SK-N-SH (cell line): ENCODE measurements at regions not wholly inside any gene's neighbourhood (a gene's known extent, or its start where the extent isn't known, plus 50 kb on each side); places are given as distances from the start of the nearest gene placed in this dataset.

Experiments used
- CTCF ChIA-PET: fragments of 300-600, 350-600 bp; formaldehyde crosslinking; extraction: SDS; loops from one replicate; lab custom pipeline; 2021; lab: Yijun Ruan, JAX
- POLR2A ChIA-PET: fragments of 350-600 bp; sonication (Branson Sonifier 250); formaldehyde crosslinking; extraction: SDS; loops from one replicate; lab custom pipeline; 2020; ENCODE audit warnings: antibody characterized with exemption, inconsistent platforms; lab: Yijun Ruan, JAX
- DNase-seq: peaks from one replicate; pipeline ENCODE4 v3.0.0; 2012
- H2AFZ ChIP-seq: fragments of 200-600 bp; sonication (generic); 2 replicates; pipeline ENCODE4 v1.8.1; 2016; ENCODE audit warnings: antibody characterized with exemption, mild to moderate bottlenecking, low read depth
- H3F3A ChIP-seq: fragments of 200-600 bp; sonication (generic); replicated peaks from 2 replicates; pipeline ENCODE3; 2016; ENCODE audit warnings: antibody characterized with exemption, mild to moderate bottlenecking; ENCODE audit not compliant: insufficient read depth
- H3K27ac ChIP-seq, 2 experiments: fragments of 200-500 bp in 1 of 2; fragments of 200-600 bp in 1 of 2; sonication (Bioruptor generic) in 1 of 2; sonication (generic), shearing (Covaris generic) in 1 of 2; 2 replicates each; pipeline versions ENCODE4 v1.5.1 to v1.6.1; 2014 to 2016; ENCODE audit warnings: low read depth in 2 of 2, inconsistent platforms in 1 of 2, low read length in 1 of 2, mild to moderate bottlenecking in 1 of 2, mixed read lengths in 1 of 2
- H3K27me3 ChIP-seq: fragments of 200-600 bp; sonication (generic), shearing (Covaris generic); 2 replicates; pipeline ENCODE4 v1.6.1; 2016; ENCODE audit warnings: mixed run types; ENCODE audit not compliant: insufficient read depth
- H3K36me3 ChIP-seq, 2 experiments: fragments of 200-500 bp in 1 of 2; fragments of 200-600 bp in 1 of 2; sonication (Bioruptor generic) in 1 of 2; sonication (generic) in 1 of 2; replicated peaks in 1 of 2; 2 replicates each; pipeline versions ENCODE3 to v1.5.1; 2014 to 2016; ENCODE audit warnings: low read length in 1 of 2, mild to moderate bottlenecking in 1 of 2; ENCODE audit not compliant: insufficient read depth in 2 of 2, control insufficient read depth in 1 of 2
- H3K4me1 ChIP-seq, 2 experiments: fragments of 200-500 bp in 1 of 2; fragments of 200-600 bp in 1 of 2; sonication (Bioruptor generic) in 1 of 2; sonication (generic), shearing (Covaris generic) in 1 of 2; 2 replicates each; pipeline versions ENCODE4 v1.5.1 to v1.6.1; 2014 to 2016; ENCODE audit warnings: low read depth in 1 of 2, low read length in 1 of 2, mixed run types in 1 of 2; ENCODE audit not compliant: insufficient read depth in 2 of 2, control insufficient read depth in 1 of 2
- H3K4me2 ChIP-seq: fragments of 200-600 bp; sonication (generic), shearing (Covaris generic); 2 replicates; pipeline ENCODE4 v1.6.1; 2017; ENCODE audit warnings: mixed run types
- H3K4me3 ChIP-seq, 2 experiments: fragments of 200-500 bp in 1 of 2; fragments of 200-600 bp in 1 of 2; sonication (Bioruptor generic) in 1 of 2; sonication (generic), shearing (Covaris generic) in 1 of 2; 2 replicates each; pipeline versions ENCODE4 v1.5.1 to v1.8.1; 2014 to 2016; ENCODE audit warnings: low read depth in 2 of 2, inconsistent platforms in 1 of 2, low read length in 1 of 2, mild to moderate bottlenecking in 1 of 2, mixed read lengths in 1 of 2, moderate library complexity in 1 of 2
- H3K79me2 ChIP-seq: fragments of 200-600 bp; sonication (generic); 2 replicates; pipeline ENCODE4 v1.8.1; 2017; ENCODE audit warnings: mild to moderate bottlenecking; ENCODE audit not compliant: insufficient read depth
- H3K9ac ChIP-seq: fragments of 200-600 bp; sonication (generic); 2 replicates; pipeline ENCODE4 v1.6.1; 2017; ENCODE audit warnings: mixed run types
- H3K9me2 ChIP-seq: fragments of 200-600 bp; sonication (generic); 2 replicates; pipeline ENCODE4 v1.6.1; 2017; ENCODE audit warnings: mixed run types
- H3K9me3 ChIP-seq: fragments of 200-600 bp; sonication (generic); 2 replicates; pipeline ENCODE4 v1.6.1; 2017; ENCODE audit warnings: mixed run types, mild to moderate bottlenecking, moderate library complexity
- H4K20me1 ChIP-seq: fragments of 200-600 bp; sonication (generic); 2 replicates; pipeline ENCODE4 v1.6.1; 2017; ENCODE audit warnings: mild to moderate bottlenecking, mixed run types; ENCODE audit not compliant: insufficient read depth
- CHD2 ChIP-seq: fragments of 150-350 bp; IDR thresholded peaks from 2 replicates; pipeline ENCODE4 v1.6.1; 2018; ENCODE audit warnings: low read length; ENCODE audit not compliant: partially characterized antibody
- EP300 ChIP-seq, 2 experiments: IDR thresholded peaks; 2 replicates each; pipeline versions ENCODE4 v1.4.0 to v1.6.1; 2012; ENCODE audit warnings: borderline replicate concordance in 1 of 2, low read depth in 1 of 2, low read length in 1 of 2
- EZH2phosphoT487 ChIP-seq: fragments of 200-600 bp; sonication (generic); IDR thresholded peaks from 2 replicates; pipeline ENCODE4 v1.6.1; 2017; ENCODE audit warnings: low read depth, mixed run types, mild to moderate bottlenecking, antibody characterized with exemption, moderate library complexity, borderline replicate concordance
- FOXM1 ChIP-seq: IDR thresholded peaks from 2 replicates; pipeline ENCODE4 v1.4.0; 2012; ENCODE audit warnings: low read depth, mild to moderate bottlenecking
- GATA2 ChIP-seq: sonication (generic); formaldehyde crosslinking; IDR thresholded peaks from 2 replicates; pipeline ENCODE4 v1.5.0; 2020; ENCODE audit warnings: mild to moderate bottlenecking, missing genetic modification reagents
- JUND ChIP-seq: IDR thresholded peaks from 2 replicates; pipeline ENCODE4 v1.4.0; 2012
- NFIC ChIP-seq: IDR thresholded peaks from 2 replicates; pipeline ENCODE4 v1.4.0; 2012; ENCODE audit warnings: borderline replicate concordance
- REST ChIP-seq: IDR thresholded peaks from 2 replicates; pipeline ENCODE4 v1.6.1; 2012; ENCODE audit warnings: mild to moderate bottlenecking, low read depth, low read length, moderate library complexity
- RFX5 ChIP-seq: IDR thresholded peaks from 2 replicates; pipeline ENCODE4 v1.6.1; 2012; ENCODE audit warnings: mild to moderate bottlenecking, improper control_type of control experiment, low read length
- TAF1 ChIP-seq: IDR thresholded peaks from 2 replicates; pipeline ENCODE4 v1.6.1; 2012; ENCODE audit warnings: low read depth, mild to moderate bottlenecking, low read length, moderate library complexity, borderline replicate concordance
- TCF12 ChIP-seq: IDR thresholded peaks from 2 replicates; pipeline ENCODE4 v1.4.0; 2012
- USF1 ChIP-seq: IDR thresholded peaks from 2 replicates; pipeline ENCODE4 v1.4.0; 2012; ENCODE audit warnings: low read depth, borderline replicate concordance
- USF2 ChIP-seq: fragments of 150-350 bp; IDR thresholded peaks from 2 replicates; pipeline ENCODE4 v1.6.1; 2017; ENCODE audit warnings: antibody characterized with exemption, low read length, low read depth, borderline replicate concordance
- YY1 ChIP-seq: IDR thresholded peaks from 2 replicates; pipeline ENCODE4 v1.4.0; 2012; ENCODE audit warnings: low read depth, mild to moderate bottlenecking
- WGBS: methylation state at CpG from one replicate; pipeline ENCODE4 v1.1.6; 2017; ENCODE audit warnings: low lambda C conversion rate; 5-methylcytosine and 5-hydroxymethylcytosine counted together
- TF ChIP-seq, protein P1 (sequence below): fragments of 150-350 bp; IDR thresholded peaks from 2 replicates; pipeline ENCODE4 v1.6.1; 2016; ENCODE audit warnings: mild to moderate bottlenecking, low read depth, low read length
- TF ChIP-seq, protein P2 (sequence below): IDR thresholded peaks from 2 replicates; pipeline ENCODE4; 2012

GRCh38 chr1:182264185-182264584 is 127.4 kb downstream of the GLUL start:
- no peak overlapping the region for H3K9ac ChIP-seq
- H3K9me3 ChIP-seq: no peaks in the 10 kb centered on the region
- no peak overlapping the region for H2AFZ ChIP-seq
- WGBS: 30% methylated on average over 1 of the region's 1 CpG
- CTCF ChIA-PET: interaction anchor here (1.4 to 1.7 kb wide), 2 partner anchors 121 to 133 kb away, joined by 5 to 6 read pairs; no protein-coding TSS in a partner anchor
- no peak overlapping the region for H3K27ac ChIP-seq
- H3K4me2 ChIP-seq: no peak overlapping the region
- no peaks in the 10 kb centered on the region for H3K79me2 ChIP-seq
- no peaks in the 10 kb centered on the region for H3K36me3 ChIP-seq
- H4K20me1 ChIP-seq: no peaks in the 10 kb centered on the region
- H3K9me2 ChIP-seq: no peaks in the 10 kb centered on the region
- no peak for TF ChIP-seq TCF12
- TF ChIP-seq REST: no peak
- no peak for TF ChIP-seq USF2
- no peak for TF ChIP-seq FOXM1
- TF ChIP-seq CHD2: no peak
- no peak for TF ChIP-seq EP300 (IDR thresholded peaks at IDR 0.05; ENCODE audit: borderline replicate concordance in 1 of 2, low read depth in 1 of 2, low read length in 1 of 2)
- TF ChIP-seq, protein P1, sequence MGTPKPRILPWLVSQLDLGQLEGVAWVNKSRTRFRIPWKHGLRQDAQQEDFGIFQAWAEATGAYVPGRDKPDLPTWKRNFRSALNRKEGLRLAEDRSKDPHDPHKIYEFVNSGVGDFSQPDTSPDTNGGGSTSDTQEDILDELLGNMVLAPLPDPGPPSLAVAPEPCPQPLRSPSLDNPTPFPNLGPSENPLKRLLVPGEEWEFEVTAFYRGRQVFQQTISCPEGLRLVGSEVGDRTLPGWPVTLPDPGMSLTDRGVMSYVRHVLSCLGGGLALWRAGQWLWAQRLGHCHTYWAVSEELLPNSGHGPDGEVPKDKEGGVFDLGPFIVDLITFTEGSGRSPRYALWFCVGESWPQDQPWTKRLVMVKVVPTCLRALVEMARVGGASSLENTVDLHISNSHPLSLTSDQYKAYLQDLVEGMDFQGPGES: no peak
- TF ChIP-seq EZH2phosphoT487: no peak
- no peak for TF ChIP-seq TAF1
- TF ChIP-seq RFX5: no peak
- no peak for TF ChIP-seq JUND
- TF ChIP-seq, protein P2, sequence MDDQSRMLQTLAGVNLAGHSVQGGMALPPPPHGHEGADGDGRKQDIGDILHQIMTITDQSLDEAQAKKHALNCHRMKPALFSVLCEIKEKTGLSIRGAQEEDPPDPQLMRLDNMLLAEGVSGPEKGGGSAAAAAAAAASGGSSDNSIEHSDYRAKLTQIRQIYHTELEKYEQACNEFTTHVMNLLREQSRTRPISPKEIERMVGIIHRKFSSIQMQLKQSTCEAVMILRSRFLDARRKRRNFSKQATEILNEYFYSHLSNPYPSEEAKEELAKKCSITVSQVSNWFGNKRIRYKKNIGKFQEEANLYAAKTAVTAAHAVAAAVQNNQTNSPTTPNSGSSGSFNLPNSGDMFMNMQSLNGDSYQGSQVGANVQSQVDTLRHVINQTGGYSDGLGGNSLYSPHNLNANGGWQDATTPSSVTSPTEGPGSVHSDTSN: no peak
- TF ChIP-seq GATA2 (CRISPR knock-in tag): no peak
- TF ChIP-seq USF1: no peak
- no peak for TF ChIP-seq YY1
- no peak for TF ChIP-seq NFIC
- POLR2A ChIA-PET: no interaction called here
- no peaks in the 10 kb centered on the region for H3K27me3 ChIP-seq
- H3K4me1 ChIP-seq: peaks cover 0 to 4% of the 10 kb centered on the region in 2 experiments; a peak in 1 of 4 replicates
- no peaks in the 10 kb centered on the region for H3F3A ChIP-seq
- no peak for DNase-seq
- no peak overlapping the region for H3K4me3 ChIP-seq
